Neural progenitor cell (in vitro differentiated cells): ENCODE measurements at regions not wholly inside any gene's neighbourhood (a gene's known extent, or its start where the extent isn't known, plus 50 kb on each side); places are given as distances from the start of the nearest gene placed in this dataset.
"Not testable (repeated sequence)": the region's sequence is repeated elsewhere in the genome, so short reads cannot be mapped to it uniquely, and the experiment has no call there.

Source experiments
- DNase-seq: peaks from one replicate; pipeline ENCODE4 v3.0.0-alpha.2; 2016; ENCODE audit warnings: low spot score
- H2AFZ ChIP-seq: fragments of 200-600 bp; sonication (generic); replicated peaks from 2 replicates; pipeline ENCODE4 v1.6.1; 2016; ENCODE audit warnings: antibody characterized with exemption
- H3F3A ChIP-seq: fragments of 200-600 bp; sonication (generic); 2 replicates; pipeline ENCODE4 v1.6.1; 2016; ENCODE audit warnings: antibody characterized with exemption, low read depth
- H3K27ac ChIP-seq: fragments of 200-600 bp; sonication (generic); 2 replicates; pipeline ENCODE4 v1.5.1; 2016; ENCODE audit warnings: mild to moderate bottlenecking
- H3K27me3 ChIP-seq: fragments of 200-600 bp; sonication (generic); 2 replicates; pipeline ENCODE4 v1.6.1; 2016; ENCODE audit warnings: mild to moderate bottlenecking, moderate library complexity
- H3K36me3 ChIP-seq: fragments of 200-600 bp; sonication (generic); 2 replicates; pipeline ENCODE4 v1.5.1; 2016
- H3K4me1 ChIP-seq: fragments of 200-600 bp; sonication (generic); 2 replicates; pipeline ENCODE4 v1.6.1; 2016; ENCODE audit warnings: mixed run types
- H3K4me2 ChIP-seq: fragments of 200-600 bp; sonication (generic); 2 replicates; pipeline ENCODE4 v1.6.1; 2016
- H3K4me3 ChIP-seq: fragments of 200-600 bp; sonication (generic); 2 replicates; pipeline ENCODE4 v1.5.1; 2016
- H3K79me2 ChIP-seq: fragments of 200-600 bp; sonication (generic); 2 replicates; pipeline ENCODE4 v1.6.1; 2016; ENCODE audit warnings: low read depth
- H3K9ac ChIP-seq: fragments of 200-600 bp; sonication (generic); 2 replicates; pipeline ENCODE4 v1.6.1; 2016
- H3K9me3 ChIP-seq: fragments of 200-600 bp; sonication (generic); 2 replicates; pipeline ENCODE4 v1.5.1; 2016; ENCODE audit warnings: low read depth
- H4K20me1 ChIP-seq: fragments of 200-600 bp; sonication (generic); 2 replicates; pipeline ENCODE4 v1.6.1; 2016; ENCODE audit warnings: low read depth
- H3K27ac Mint-ChIP-seq: 3 replicates; pipeline ENCODE4 v1.8.0; 2021; ENCODE audit warnings: mixed read lengths
- H3K27me3 Mint-ChIP-seq: 2 replicates; pipeline ENCODE4 v1.8.0; 2022; ENCODE audit warnings: low read depth, mild to moderate bottlenecking, inconsistent platforms, moderate library complexity, mixed read lengths; ENCODE audit not compliant: insufficient read depth
- H3K36me3 Mint-ChIP-seq: 3 replicates; pipeline ENCODE4 v1.8.0; 2021; ENCODE audit warnings: mixed read lengths
- H3K4me1 Mint-ChIP-seq: 3 replicates; pipeline ENCODE4 v1.8.0; 2021; ENCODE audit warnings: mixed read lengths
- H3K4me3 Mint-ChIP-seq: 3 replicates; pipeline ENCODE4 v1.8.0; 2021; ENCODE audit warnings: mild to moderate bottlenecking, moderate library complexity, mixed read lengths
- H3K9me3 Mint-ChIP-seq: 3 replicates; pipeline ENCODE4 v1.8.0; 2020; ENCODE audit warnings: mixed read lengths
- EZH2 ChIP-seq: fragments of 200-600 bp; sonication (generic); IDR thresholded peaks from 2 replicates; pipeline ENCODE4 v1.6.1; 2017; ENCODE audit warnings: antibody characterized with exemption, mild to moderate bottlenecking, moderate library complexity
- EZH2phosphoT487 ChIP-seq: fragments of 200-600 bp; sonication (generic); IDR thresholded peaks from 2 replicates; pipeline ENCODE4 v1.6.1; 2017; ENCODE audit warnings: antibody characterized with exemption
- TF ChIP-seq, protein P1 (sequence below): fragments of 200-600 bp; sonication (generic); IDR thresholded peaks from 2 replicates; pipeline ENCODE4 v1.5.1; 2017; ENCODE audit warnings: antibody characterized with exemption, mild to moderate bottlenecking

DNA sequence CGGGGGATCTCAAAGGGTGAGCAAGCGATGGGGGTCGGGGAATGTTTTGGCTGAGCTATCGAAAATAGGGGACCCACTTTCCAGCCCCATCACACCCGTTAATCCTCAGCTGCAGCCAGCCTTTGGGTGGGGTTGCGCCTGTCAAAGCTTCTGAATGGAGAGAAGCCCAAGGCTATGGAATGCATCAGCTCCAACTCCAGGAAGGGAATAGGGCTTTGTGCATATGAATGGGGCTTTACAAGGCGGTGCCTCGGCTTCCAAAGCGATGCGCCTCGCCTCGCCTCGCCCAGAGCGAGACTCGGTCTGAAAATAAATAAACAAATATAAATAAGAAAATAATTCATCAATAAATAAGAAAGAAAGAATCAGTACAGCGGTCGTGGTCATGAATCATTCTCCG, 751.4 kb upstream of the DEFB115 start:
- Histone ChIP-seq H3K9me3 (peaks cover 5% of the 10 kb centered on the region), H3K27ac (no peak overlapping the region), H3K4me2 (no peak overlapping the region), H3K36me3 (no peaks in the 10 kb centered on the region), H3K4me1 (no peaks in the 10 kb centered on the region), H3F3A (no peaks in the 10 kb centered on the region), H3K4me3 (no peak overlapping the region), H3K79me2 (no peaks in the 10 kb centered on the region), H4K20me1 (no peaks in the 10 kb centered on the region), H2AFZ (no peak overlapping the region), H3K9ac (no peak overlapping the region), H3K27me3 (no peaks in the 10 kb centered on the region)
- TF ChIP-seq, protein P1, sequence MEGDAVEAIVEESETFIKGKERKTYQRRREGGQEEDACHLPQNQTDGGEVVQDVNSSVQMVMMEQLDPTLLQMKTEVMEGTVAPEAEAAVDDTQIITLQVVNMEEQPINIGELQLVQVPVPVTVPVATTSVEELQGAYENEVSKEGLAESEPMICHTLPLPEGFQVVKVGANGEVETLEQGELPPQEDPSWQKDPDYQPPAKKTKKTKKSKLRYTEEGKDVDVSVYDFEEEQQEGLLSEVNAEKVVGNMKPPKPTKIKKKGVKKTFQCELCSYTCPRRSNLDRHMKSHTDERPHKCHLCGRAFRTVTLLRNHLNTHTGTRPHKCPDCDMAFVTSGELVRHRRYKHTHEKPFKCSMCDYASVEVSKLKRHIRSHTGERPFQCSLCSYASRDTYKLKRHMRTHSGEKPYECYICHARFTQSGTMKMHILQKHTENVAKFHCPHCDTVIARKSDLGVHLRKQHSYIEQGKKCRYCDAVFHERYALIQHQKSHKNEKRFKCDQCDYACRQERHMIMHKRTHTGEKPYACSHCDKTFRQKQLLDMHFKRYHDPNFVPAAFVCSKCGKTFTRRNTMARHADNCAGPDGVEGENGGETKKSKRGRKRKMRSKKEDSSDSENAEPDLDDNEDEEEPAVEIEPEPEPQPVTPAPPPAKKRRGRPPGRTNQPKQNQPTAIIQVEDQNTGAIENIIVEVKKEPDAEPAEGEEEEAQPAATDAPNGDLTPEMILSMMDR: no peak
- TF ChIP-seq EZH2phosphoT487 (no peak), EZH2 (no peak)
- Mint-ChIP-seq H3K4me1 (no peaks in the 10 kb centered on the region), H3K27ac (no peak overlapping the region), H3K36me3 (no peaks in the 10 kb centered on the region), H3K27me3 (peaks cover 3% of the 10 kb centered on the region), H3K9me3 (peaks cover 43% of the 10 kb centered on the region), H3K4me3 (no peak overlapping the region)
- DNase-seq: no peak

DNA sequence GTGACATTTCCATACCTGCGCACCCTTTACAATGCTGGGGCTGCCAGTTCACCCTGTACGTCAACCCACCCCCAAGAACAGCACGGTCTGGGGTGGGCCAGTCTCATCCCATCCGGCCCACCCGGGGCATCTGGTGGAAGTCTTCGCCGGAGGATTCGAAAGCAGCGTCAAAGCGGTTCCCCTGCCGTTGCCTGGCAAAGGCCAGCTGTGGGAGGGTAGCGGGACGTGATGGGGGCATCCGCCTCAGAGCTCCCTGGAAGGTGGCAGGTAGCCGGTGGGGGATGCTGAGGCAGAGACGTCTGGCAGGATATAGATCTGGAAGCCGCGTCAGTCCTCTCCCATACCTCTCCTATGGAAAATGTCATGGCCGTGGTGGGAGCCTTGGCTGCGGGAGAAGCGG, 749.1 kb upstream of the DEFB115 start:
- not testable (repeated sequence) for H3K4me3 ChIP-seq, H3K27ac ChIP-seq, H3K4me1 Mint-ChIP-seq, H3K27ac Mint-ChIP-seq, H3K27me3 Mint-ChIP-seq, H4K20me1 ChIP-seq, H3K36me3 Mint-ChIP-seq, H3K9me3 ChIP-seq, DNase-seq, H3K9ac ChIP-seq, H3K27me3 ChIP-seq, H3K79me2 ChIP-seq, H3K4me1 ChIP-seq, H3K36me3 ChIP-seq, H2AFZ ChIP-seq, H3K4me2 ChIP-seq, H3F3A ChIP-seq, H3K4me3 Mint-ChIP-seq
- peaks cover 54% of the 10 kb centered on the region for H3K9me3 Mint-ChIP-seq

DNA sequence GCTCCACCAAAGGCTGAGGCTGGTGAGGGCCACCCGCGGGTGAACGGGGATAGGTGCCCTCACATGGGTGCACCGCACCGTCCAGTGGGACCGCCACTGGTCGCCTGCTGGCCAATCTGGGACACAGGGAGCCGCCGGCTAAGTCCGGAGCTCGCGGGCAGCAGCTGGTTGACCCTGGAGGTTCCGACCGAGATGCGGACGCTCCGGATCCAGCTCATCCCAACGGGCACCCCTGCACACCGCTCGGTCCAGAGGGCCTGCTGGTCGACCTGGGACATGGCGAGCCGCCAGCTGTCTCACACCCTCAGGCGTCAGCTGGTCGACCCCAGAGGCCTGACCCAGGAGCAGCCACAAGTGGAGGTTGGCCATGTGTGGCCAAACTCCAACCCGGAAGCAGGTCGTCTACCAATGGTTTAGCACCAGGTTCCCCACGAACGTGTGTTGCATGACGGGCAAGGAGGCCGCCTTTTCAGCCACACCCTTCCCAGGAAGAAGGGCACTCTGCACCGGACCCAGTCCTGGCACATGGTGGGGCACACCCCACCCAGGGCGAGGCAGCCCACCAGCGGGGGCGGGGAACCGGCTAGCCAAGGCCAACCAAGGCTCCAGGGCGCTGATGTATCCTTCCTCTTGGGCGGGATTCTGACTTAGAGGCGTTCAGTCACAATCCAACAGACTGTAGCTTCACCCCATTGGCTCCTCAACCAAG, 746.0 kb upstream of the DEFB115 start:
- no peak overlapping the region for H2AFZ ChIP-seq
- H3K79me2 ChIP-seq: no peaks in the 10 kb centered on the region
- peaks cover 7% of the 10 kb centered on the region for H3K27me3 Mint-ChIP-seq
- no peaks in the 10 kb centered on the region for H4K20me1 ChIP-seq
- H3K9me3 ChIP-seq: no peaks in the 10 kb centered on the region
- H3K9me3 Mint-ChIP-seq: peaks cover 75% of the 10 kb centered on the region
- H3K36me3 Mint-ChIP-seq: peaks cover 2% of the 10 kb centered on the region
- no peaks in the 10 kb centered on the region for H3K4me1 ChIP-seq
- DNase-seq: no peak
- H3K27ac Mint-ChIP-seq: no peak overlapping the region
- no peak overlapping the region for H3K4me3 ChIP-seq
- no peaks in the 10 kb centered on the region for H3K36me3 ChIP-seq
- H3K4me2 ChIP-seq: no peak overlapping the region
- H3K9ac ChIP-seq: no peak overlapping the region
- no peaks in the 10 kb centered on the region for H3K27me3 ChIP-seq
- no peak overlapping the region for H3K27ac ChIP-seq
- H3K4me1 Mint-ChIP-seq: no peaks in the 10 kb centered on the region
- H3F3A ChIP-seq: no peaks in the 10 kb centered on the region
- no peak overlapping the region for H3K4me3 Mint-ChIP-seq
- TF ChIP-seq EZH2phosphoT487: no peak
- TF ChIP-seq, protein P1: no peak

DNA sequence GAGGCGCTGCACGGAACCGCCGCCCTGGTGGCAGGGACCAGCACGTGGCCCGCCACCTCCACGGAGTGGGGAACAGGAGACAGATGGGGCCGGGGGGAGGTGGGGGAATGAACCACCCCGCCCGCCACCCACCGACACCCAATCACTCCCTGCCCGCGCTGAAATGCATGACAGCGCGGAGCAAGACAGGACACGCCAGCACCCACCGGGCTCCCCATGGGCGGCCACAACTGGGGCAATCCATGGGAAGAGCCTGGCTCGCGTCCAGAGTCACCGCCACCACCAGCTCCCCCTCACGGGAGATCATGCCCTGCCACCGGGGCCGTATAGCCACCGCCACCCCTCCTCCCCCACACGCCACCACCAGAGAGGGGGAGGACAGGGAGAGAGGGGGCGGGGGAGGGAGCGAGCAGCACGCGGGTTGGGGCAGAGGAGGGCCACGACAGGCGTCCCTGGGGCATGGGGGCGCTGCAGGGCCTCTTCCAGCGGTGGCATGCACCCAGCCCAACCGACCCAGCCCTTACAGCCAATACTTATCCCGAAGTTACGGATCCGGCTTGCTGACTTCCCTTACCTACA, 744.3 kb upstream of the DEFB115 start:
- H3K4me2 ChIP-seq: no peak overlapping the region
- Mint-ChIP-seq H3K4me3 (no peak overlapping the region), H3K27ac (no peak overlapping the region), H3K36me3 (peaks cover 2% of the 10 kb centered on the region), H3K4me1 (no peaks in the 10 kb centered on the region), H3K27me3 (peaks cover 5% of the 10 kb centered on the region), H3K9me3 (peaks cover 68% of the 10 kb centered on the region)
- no peaks in the 10 kb centered on the region for H3F3A ChIP-seq
- no peak overlapping the region for H3K9ac ChIP-seq
- H3K27me3 ChIP-seq: no peaks in the 10 kb centered on the region
- TF ChIP-seq EZH2phosphoT487 (no peak), EZH2 (no peak)
- TF ChIP-seq, protein P1: no peak
- H3K79me2 ChIP-seq: no peaks in the 10 kb centered on the region
- no peak overlapping the region for H2AFZ ChIP-seq
- no peaks in the 10 kb centered on the region for H3K4me1 ChIP-seq
- H4K20me1 ChIP-seq: no peaks in the 10 kb centered on the region
- no peak overlapping the region for H3K4me3 ChIP-seq
- no peak overlapping the region for H3K27ac ChIP-seq
- DNase-seq: no peak
- H3K9me3 ChIP-seq: no peaks in the 10 kb centered on the region
- H3K36me3 ChIP-seq: no peaks in the 10 kb centered on the region

DNA sequence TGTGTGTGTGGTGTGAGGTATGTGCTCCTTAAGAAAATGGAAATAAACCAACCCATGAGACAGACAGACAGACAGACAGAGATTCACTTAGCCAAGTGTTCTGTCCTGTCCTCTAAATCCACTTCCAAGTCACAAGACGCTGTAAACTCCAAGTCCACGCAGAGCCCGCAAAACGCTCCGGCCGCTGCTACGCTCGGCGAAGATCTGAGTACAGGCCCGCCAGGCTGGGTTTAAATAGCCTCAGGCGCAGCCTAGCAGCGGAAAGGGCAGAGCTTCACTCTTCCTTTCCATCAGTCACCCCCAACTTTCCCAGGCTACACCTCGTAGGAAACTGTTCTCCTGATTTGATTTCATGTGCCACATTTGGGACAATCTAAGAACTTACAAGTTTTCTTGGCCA, 741.5 kb upstream of the DEFB115 start:
- not testable (repeated sequence) for H3K4me2 ChIP-seq, H3K27me3 Mint-ChIP-seq, H2AFZ ChIP-seq, H4K20me1 ChIP-seq, H3K36me3 Mint-ChIP-seq, H3K79me2 ChIP-seq, H3K36me3 ChIP-seq, H3K4me1 Mint-ChIP-seq, H3K9me3 ChIP-seq, H3K27ac Mint-ChIP-seq, H3K27me3 ChIP-seq, DNase-seq, H3K9ac ChIP-seq, H3F3A ChIP-seq, H3K4me3 Mint-ChIP-seq, H3K4me3 ChIP-seq, H3K4me1 ChIP-seq, H3K27ac ChIP-seq
- H3K9me3 Mint-ChIP-seq: peaks cover 47% of the 10 kb centered on the region

DNA sequence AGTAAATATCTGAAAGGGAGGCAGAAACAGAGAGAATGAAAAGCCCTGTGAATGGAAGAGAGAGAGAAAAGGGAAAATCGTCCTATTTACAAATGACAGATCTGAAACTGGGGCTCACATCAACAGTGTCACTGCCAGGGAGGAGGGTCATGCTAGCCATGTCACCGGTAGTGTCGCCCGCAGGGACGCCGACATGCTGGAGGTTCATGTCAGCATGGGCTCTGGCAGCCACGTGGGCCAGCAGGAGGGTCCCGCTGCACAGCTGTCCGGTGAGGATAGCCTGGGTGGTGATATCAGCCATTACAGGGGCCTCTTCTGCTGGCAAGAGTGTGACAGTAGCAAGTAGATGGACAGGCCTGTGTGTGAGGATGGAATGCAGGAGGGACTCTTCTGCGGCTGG, 738.6 kb upstream of the DEFB115 start:
- not testable (repeated sequence) for H3K36me3 Mint-ChIP-seq, H3K4me1 Mint-ChIP-seq, H3K9me3 ChIP-seq, H3F3A ChIP-seq, H3K27me3 ChIP-seq, DNase-seq, H3K4me3 ChIP-seq, H3K27me3 Mint-ChIP-seq, H3K36me3 ChIP-seq, H3K79me2 ChIP-seq, H3K4me2 ChIP-seq, H3K4me3 Mint-ChIP-seq, H3K27ac Mint-ChIP-seq, H2AFZ ChIP-seq, H4K20me1 ChIP-seq, H3K27ac ChIP-seq, H3K4me1 ChIP-seq, H3K9ac ChIP-seq
- peaks cover 41% of the 10 kb centered on the region for H3K9me3 Mint-ChIP-seq
